ENCODE measurements at regions not wholly inside any gene's neighbourhood (a gene's known extent, or its start where the extent isn't known, plus 50 kb on each side); places are given as distances from the start of the nearest gene placed in this dataset.

DNA sequence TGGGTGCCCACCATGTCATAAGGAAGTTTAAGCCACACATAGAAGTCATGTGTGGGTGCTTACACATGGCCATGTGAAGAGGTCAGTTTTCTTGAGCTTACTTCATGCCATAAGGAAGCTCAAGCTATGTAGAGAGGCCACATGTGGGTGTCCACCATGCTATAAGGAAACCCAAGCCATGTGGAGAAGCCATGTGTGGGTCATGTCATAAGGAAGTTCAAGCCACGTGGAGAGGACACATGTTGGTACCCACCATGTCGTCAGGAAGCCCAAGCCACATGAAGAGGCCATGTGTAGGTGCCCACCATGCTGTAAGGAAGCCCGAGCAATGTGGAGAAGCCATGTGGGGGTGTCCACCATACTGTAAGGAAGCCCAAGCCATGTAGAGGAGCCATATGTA lies 1089.2 kb upstream of the AUTS2 start:
- DNase-seq: no peak

DNA sequence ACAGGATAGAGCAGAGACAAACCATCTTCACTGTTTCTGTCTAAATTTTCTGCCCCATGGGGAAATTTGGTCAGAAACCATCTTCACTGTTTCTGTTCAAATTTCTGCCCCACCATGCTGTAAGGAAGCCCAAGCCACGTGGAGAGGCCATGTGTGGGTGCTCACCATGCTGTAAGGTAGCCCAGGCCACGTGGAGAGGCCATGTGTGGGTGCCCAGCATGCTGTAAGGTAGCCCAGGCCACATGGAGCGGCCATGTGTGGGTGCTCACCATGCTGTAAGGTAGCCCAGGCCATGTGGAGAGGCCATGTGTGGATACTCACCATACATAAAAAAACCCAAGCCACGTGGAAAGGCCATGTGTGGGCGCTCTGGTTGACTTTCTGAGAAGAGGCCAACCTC lies 1088.7 kb upstream of the AUTS2 start:
- no peak for DNase-seq

DNA sequence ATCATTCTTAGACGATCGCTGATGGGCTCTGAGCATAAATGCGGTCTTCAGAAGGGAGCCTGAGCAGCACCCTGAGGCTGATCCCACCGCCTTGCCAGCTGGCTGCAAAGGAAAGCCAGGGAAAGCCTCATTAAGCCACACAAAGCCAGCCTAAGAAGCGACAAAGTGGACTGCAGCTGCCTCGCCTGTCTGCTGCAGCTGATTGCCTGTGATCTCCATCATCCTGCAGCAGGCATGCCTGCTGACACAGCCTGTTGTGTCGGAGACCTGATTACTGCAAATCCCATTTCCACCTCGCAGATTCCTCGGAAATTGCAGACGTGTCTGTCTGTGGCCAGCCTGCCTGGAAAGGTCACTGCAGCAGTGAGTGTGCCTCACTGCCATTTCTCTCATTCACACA lies 1087.0 kb upstream of the AUTS2 start:
- no peak for DNase-seq

DNA sequence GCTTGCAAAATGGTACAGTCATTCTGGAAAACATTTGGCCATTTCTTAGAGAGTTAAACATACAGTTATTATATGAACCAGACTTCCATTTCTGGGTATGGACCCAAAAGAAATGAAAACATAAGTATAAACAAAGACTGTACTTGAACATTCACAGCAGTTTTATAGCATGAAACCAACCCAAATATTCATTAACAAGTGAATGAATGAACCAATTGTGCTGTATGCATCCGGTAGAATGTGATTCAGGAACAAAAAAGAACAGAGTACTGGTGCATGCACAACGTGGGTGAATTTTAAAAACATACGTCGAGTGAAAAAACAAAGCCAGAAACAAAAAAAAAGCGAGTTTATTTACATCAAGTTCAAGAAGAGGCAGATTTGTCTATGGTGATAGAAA lies 1085.8 kb upstream of the AUTS2 start:
- no peak for DNase-seq

DNA sequence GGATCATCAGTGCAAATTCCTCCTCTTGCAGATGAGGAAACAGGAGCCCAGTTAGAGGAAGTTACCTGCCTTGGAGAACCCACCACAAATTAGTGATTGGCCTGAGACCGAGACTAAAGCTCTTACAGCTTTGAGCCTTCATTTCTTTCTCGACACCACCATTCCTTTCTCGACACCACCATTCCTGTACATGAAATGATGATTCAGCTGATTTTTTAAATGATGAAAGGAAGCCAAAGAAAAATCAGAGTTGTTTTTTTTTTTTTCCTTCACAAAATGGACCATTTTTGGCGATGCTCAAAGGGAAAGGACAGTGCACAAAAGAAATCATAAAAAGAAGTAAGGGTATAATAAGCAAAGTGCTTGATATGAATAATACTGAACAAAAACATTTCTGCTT lies 1080.2 kb upstream of the AUTS2 start:
- DNase-seq: no peak

GRCh38 chr7:68524126-68524525 lies 1074.1 kb upstream of the AUTS2 start:
- no peak for DNase-seq

- no peak for DNase-seq
These were observed 1069.1 kb upstream of the AUTS2 start for GRCh38 chr7:68529221-68529620.

GRCh38 chr7:68535266-68535665 lies 1063.0 kb upstream of the AUTS2 start:
- no peak for DNase-seq

DNA sequence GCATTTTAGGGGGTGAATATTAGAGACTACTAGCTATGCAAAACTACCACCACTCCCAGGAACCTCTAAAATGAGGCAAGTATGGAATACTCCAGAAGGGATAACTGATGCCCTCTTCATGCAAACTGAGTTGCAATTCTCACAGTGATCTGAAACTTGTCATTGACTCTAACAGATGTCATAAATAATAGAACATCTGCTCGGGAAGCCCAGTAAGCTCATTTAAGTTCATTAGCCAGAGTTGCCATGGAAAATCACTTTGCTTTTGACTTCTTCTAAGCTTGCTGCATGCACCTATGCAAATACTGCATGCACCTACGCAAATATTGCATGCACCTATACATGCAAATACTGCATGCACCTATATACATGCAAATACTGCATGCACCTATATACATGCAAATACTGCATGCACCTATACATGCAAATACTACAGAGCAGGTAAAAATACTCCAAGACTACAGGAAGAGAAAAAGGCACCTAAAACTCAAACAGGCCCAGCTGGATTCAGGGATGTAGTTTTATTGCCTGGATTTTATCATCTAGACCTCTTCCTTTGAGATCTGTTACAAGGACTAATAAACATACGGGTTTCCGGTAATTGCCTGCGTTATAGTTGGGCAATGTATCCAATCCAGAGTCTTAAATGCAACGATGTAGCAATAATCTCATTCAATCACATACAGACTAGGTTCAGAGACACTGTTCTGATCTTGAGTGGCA lies 1061.1 kb upstream of the AUTS2 start:
- no peak for DNase-seq

- DNase-seq: no peak
These were observed 1060.6 kb upstream of the AUTS2 start for GRCh38 chr7:68537774-68538071.

GRCh38 chr7:68542831-68543230 lies 1055.4 kb upstream of the AUTS2 start:
- no peak for DNase-seq

- DNase-seq: no peak
These were observed 1053.4 kb upstream of the AUTS2 start for GRCh38 chr7:68544851-68545250.

- no peak for DNase-seq
These were observed 1051.1 kb upstream of the AUTS2 start for GRCh38 chr7:68547181-68547580.

DNA sequence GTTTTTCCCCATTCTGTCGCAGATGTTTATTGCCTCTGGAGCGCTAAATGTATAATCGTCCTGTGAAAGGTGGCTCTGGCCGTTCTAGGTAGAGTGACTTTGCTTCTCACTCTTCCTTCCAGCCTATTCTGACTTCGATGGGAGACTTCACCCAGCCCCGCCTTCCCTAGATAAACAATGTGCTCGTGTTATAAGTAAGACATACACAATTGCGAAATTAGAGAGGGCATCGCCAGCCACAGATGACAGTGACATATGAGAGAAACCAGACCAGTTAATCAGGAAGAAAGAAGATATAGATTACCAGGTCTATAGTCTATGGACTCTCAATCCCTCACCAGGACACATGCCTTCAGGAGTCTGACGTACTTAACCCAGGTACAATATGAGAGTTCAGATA lies 1050.5 kb upstream of the AUTS2 start:
- no peak for DNase-seq

DNA sequence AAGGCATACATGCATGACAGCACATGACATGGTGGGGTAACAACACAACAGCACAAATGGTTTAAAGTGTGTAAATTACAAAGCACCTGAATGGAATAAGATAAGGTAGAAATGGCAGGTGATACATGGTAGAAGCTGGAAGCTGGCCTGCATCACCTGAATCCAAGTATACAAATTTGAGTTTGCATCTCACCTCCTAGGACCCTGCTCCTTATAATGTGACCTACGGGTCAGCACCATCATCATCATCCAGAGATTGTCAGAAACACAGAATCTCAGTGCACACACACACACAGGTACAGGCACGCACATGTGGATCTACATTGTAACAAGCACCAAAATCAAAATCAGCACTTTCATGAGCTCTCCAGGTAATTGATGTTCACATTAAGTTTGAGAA lies 1048.2 kb upstream of the AUTS2 start:
- DNase-seq: no peak

DNA sequence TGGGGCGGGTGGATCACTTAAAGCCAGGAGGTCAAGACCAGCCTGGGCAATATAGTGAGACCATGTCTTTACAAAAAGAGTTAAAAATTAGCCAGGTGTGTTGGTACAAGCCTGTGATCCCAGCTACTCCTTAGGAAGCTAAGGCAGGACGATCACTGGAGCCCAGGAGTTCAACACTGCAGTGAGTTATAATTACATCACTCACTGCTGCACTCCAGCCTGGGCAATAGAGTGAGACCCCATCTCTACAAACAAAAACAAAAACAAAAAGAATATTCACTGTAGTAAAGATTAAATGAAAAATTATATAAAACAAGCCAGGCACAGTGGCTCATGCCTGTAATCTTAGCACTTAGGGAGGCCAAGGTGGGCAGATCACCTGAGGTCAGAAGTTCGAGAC lies 1047.6 kb upstream of the AUTS2 start:
- DNase-seq: no peak

DNA sequence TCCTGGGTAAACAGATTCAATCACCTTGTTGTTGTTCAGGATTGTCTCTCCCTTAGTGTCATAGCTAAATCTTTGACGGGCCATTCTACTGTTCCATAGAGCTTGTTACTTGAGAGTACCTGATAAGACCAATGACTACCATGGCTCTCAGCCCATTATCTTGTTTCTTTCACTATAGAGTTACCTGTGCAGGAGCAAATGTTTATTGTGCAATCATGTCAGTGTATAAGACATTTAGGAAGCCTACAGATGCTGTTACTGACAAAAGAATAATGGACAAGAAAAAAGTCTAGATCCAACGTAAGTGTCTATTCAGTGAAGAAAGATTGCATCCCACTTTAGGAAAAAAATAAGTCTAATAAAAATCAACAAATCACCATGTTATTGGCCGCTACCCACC lies 1041.7 kb upstream of the AUTS2 start:
- DNase-seq: no peak

DNA sequence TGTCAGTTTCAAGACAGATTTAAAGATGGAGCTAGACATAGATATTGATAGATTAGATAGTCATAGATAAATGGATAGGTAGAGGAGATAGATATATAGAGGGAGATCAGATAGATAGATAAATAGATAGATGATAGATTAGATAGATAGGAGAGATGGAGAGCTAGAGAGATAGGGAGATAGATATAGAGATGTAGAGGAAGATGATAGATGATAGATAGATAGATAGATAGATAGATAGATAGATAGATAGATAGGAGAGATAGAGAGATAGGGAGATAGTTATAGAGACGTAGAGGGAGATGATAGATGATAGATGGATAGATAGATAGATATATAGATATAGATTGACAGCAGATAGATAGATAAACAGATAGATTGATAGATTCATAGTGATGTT lies 1038.8 kb upstream of the AUTS2 start:
- no peak for DNase-seq

- no peak for DNase-seq
These were observed 1035.9 kb upstream of the AUTS2 start for GRCh38 chr7:68562323-68562899.

DNA sequence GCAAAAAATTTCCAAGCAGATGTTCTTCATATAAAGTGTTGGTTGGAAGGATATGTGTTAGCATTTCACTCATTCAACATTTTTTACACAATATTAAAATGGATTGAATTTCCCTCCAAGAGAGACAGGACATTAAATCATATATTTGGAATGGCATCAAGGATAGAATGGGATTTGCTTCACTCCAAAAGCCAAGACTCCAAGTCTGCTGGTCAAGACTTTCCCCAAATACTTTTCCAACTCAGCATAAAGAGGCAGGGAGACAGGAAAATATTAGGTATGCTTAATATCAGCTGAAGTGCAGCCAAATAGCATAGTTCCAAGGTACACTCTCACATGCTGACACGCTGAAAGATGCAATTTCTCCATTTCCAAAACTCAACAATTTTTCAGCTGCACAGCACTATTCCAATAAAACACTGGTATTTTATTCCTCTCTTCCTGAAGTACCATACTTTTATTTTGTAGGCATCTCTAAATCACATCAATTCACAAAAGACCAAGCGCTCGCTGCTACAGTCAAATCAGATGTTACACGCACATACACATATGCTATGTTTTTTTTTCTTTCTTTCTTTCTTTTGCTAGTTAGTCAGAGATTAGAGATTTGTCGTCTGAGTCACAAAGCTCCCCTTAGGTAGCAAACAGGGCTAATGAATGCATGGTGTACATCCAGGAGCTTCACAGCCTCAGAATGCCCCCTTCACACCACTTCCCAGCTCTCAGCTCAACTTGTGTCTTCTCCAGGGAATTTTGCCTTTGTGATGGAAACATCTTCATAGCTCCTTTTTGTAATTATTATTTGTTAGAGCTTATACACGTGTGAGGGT lies 1033.8 kb upstream of the AUTS2 start:
- DNase-seq: no peak

GRCh38 chr7:68571286-68571685 lies 1027.0 kb upstream of the AUTS2 start:
- DNase-seq: no peak

DNA sequence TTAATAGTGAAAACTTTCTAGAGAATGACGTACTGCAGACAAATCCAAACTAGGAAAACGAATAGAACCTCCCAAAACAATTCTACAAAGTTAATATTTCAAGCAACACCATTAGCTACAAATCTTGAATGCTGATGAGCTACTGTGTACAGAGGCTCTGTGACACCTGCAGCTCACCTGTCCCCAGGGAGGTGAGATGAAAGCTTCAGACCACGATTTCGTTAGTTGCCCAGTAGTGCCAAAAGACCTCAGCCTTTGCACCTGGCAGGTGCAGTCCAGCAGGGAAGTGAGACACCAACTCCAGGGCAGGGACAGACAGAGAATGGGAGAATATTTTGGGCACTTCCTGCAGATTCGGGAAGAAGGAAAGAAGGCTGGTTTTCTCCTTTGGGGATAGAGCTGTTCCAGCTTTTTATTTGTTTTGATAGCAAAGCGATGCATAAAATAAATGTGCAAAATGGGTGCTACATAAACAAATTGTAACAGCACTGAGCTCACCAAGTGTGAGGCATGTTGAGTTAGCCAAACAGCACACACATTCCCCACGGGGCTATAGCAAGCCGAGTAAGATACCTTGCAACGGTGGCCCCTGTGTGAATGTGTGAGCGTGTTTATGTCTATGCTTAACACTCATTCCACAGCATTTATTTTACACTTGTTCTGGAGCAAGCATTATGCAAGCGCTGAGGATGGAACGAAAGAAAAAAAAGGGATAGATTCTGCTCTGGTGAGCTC lies 1024.8 kb upstream of the AUTS2 start:
- DNase-seq: no peak

GRCh38 chr7:68576366-68576765 lies 1021.9 kb upstream of the AUTS2 start:
- DNase-seq: no peak

DNA sequence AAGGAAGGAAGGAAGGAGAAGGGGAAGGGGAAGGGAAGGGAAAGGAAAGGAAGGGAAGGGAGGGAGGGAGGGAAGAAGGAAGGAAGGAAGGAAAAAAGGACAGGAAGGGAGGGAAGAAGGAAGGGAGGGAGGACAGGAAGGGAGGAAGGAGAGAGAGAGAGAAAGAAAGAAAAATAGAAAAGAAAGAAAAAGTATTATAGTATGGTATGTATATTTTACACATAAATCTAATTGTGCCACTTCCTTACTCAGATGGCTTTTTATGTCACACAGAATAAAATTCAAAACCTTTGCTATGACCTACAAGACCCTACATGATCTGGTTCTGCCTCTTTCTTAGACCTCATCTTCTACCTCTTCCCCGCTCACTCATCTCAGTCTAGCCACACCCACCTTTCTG lies 1016.9 kb upstream of the AUTS2 start:
- no peak for DNase-seq

Data from AML-193 (cell line).